C4-2B (cell line): ENCODE measurements at regions not wholly inside any gene's neighbourhood (a gene's known extent, or its start where the extent isn't known, plus 50 kb on each side); places are given as distances from the start of the nearest gene placed in this dataset.

Experiments
- H3K27ac ChIP-seq: fragments of 450-650 bp; 2 replicates; pipeline ENCODE4 v1.5.1; 2017
- ZFX ChIP-seq: fragments of 450-650 bp; IDR thresholded peaks from 2 replicates; pipeline ENCODE4 v1.6.1; 2017
- TF ChIP-seq, protein P1 (sequence below): fragments of 450-650 bp; conservative IDR thresholded peaks from 2 replicates; pipeline ENCODE4 v1.5.1; 2017; ENCODE audit warnings: mild to moderate bottlenecking

DNA sequence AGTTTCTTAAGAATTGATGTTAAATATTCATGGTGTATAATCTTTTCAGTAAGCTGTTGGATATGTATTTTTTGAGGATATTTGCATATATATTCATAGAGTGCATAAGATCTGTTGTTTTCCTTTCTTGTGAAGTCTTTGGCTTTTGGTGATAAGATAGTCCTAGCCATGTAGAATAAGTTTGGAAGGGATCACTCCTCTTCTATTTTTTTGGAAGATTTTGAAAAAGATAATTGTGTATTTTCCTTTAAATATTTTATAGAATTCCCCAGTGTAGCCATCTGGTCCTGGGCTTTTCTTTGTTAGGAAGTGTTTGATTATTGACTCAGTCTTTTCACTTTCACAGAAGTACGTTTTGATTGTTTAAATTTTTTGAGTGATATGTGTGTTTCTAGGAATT, 318.8 kb upstream of the CDH10 start:
- no peak overlapping the region for H3K27ac ChIP-seq
- TF ChIP-seq ZFX, result no peak
- TF ChIP-seq, protein P1, sequence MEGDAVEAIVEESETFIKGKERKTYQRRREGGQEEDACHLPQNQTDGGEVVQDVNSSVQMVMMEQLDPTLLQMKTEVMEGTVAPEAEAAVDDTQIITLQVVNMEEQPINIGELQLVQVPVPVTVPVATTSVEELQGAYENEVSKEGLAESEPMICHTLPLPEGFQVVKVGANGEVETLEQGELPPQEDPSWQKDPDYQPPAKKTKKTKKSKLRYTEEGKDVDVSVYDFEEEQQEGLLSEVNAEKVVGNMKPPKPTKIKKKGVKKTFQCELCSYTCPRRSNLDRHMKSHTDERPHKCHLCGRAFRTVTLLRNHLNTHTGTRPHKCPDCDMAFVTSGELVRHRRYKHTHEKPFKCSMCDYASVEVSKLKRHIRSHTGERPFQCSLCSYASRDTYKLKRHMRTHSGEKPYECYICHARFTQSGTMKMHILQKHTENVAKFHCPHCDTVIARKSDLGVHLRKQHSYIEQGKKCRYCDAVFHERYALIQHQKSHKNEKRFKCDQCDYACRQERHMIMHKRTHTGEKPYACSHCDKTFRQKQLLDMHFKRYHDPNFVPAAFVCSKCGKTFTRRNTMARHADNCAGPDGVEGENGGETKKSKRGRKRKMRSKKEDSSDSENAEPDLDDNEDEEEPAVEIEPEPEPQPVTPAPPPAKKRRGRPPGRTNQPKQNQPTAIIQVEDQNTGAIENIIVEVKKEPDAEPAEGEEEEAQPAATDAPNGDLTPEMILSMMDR, result no peak

DNA sequence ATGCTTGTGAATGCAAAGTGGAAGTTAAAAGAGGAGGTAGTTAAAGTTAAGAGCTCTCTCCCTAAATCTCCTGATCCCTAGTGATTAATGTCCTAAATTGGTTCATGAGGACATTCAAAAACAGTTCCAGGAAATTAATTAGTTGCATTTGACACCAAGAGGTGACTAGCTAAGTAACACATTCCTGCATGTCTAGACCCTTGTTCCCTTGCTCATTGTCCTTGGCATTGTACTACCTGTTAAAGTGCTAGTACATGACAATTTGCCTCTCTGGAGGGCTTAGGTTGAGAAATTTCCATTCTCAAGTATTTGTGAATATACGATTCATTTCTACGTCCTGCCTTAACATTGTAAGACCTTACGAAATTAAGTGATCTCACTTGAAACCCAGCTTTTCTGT, 278.6 kb upstream of the CDH10 start:
- TF ChIP-seq, protein P1, result no peak
- no peak for TF ChIP-seq ZFX
- no peak overlapping the region for H3K27ac ChIP-seq

DNA sequence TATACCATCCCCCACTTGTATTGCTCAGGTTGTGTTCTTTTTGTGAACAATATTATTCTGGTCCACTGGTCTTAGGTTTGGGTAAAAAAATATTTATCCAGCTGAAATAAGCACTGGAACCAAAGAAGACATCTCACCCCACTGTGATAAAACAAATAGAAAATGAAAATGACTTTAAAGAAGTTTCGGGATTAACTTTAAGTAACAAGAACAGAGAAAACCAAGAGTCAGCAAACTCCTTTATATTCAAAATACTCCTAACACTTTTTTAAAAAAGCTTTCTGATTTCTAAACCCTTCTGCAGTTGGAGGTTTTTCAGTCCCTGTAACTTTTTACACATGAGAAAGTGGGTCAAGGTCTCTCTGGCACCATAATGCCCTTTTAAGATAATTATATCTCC, 273.9 kb upstream of the CDH10 start:
- no peak for TF ChIP-seq ZFX
- TF ChIP-seq, protein P1, result no peak
- no peak overlapping the region for H3K27ac ChIP-seq

DNA sequence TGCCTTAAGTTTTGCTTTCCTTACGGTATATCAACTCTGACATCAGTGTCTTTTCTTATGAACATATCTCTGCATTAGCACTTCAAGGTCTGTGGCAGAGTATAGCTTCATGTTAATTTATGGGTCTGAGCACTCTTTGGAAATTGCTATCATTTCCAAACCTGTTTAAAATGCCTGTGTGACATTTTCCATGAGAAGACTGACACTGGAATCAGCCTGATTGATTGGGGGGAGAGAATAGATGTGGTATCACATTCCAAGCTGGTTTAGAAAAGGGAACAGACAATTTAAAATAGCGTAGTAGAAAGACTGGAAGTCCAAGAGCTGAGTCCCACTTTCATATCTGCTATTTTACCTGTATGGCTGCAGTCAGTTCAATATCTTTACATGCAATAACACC, 272.1 kb upstream of the CDH10 start:
- no peak overlapping the region for H3K27ac ChIP-seq
- TF ChIP-seq, protein P1, result no peak
- TF ChIP-seq ZFX, result no peak

DNA sequence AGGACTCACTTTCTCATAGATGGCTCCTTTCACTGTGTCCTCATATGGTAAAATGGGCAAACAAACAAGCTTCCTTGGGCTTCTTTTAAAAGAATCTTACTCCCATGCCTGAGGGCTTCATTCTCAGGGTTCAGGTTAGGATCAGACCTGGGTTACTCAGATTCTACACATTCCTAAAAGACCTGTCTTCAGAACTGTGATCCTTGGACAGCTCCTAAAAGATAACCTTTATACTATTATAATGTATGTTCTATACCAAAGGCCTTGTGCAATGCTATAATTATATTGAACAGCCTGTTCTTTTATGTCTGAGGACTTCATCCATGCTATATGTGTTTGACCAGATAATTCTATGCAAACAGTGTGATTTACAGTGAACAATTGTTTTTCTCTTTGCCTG, 264.4 kb upstream of the CDH10 start:
- no peak for TF ChIP-seq ZFX
- TF ChIP-seq, protein P1, result no peak
- no peak overlapping the region for H3K27ac ChIP-seq

DNA sequence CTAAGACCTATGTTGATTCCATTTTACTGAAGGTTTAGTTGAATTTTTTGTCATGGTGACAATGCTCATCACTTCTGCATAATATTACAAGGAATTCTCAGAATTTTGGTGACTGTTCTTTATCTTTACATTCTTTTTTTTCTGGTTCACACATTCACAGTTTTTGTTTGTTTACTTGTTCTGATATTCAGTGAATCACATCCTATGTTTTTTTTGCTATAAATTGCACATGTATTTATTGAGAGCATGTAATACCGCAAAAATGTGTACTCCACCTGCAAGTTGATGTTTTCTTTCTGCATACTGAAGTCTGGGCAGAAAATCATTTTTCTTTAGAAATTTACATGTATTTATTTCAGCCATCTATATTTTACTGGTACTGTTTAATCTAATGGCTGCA, 261.9 kb upstream of the CDH10 start:
- TF ChIP-seq ZFX, result no peak
- TF ChIP-seq, protein P1, result no peak

DNA sequence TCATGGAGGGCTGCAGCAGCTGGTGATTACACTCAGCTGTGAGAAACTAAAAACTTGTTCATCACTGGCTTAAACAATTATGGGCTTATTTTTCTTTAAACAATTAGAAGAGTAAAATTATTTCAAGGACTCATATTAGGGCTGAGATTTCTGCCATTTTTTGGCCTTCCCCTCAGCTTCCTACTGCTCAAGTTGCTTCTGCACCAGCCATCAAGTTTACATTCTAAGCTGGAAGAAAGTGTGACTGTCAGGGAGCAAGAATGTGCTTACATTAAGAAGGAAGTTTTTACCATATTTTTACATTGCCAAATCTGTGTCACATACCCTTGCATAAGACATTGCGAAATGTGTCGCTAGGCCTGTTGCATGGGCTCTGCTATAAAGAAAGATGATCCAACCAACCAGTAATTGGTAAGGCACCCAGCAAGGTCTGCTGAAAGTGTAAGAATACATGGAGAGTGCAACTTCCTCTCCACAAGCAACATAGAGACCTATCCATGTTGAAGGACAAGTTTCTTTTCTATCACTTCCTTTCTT, 260.3 kb upstream of the CDH10 start:
- TF ChIP-seq, protein P1, result no peak
- no peak for TF ChIP-seq ZFX
- H3K27ac ChIP-seq, result no peak overlapping the region

More for the DNA sequence above, 261.9 kb upstream of the CDH10 start:
- H3K27ac ChIP-seq, result no peak overlapping the region
